Transverse colon (tissue), 4 donors: ENCODE measurements at regions not wholly inside any gene's neighbourhood (a gene's known extent, or its start where the extent isn't known, plus 50 kb on each side); places are given as distances from the start of the nearest gene placed in this dataset.

Experiments used
- DNase-seq: peaks from one replicate; pipeline ENCODE4 v3.0.0-alpha.2; 2019
- H3K27ac ChIP-seq, 4 donors: fragments of 200-600 bp; sonication (generic); 2 replicates each; pipeline ENCODE4 v1.5.1; 2016 to 2018; ENCODE audit warnings: inconsistent platforms in 4 of 4
- H3K27me3 ChIP-seq: fragments of 200-600 bp; sonication (generic); 2 replicates; pipeline ENCODE4 v1.5.1; 2017; ENCODE audit warnings: inconsistent platforms
- H3K36me3 ChIP-seq, 4 donors: fragments of 200-600 bp; sonication (generic); 2 replicates each; pipeline ENCODE4 v1.5.1; 2017 to 2019; ENCODE audit warnings: inconsistent platforms in 4 of 4
- H3K4me1 ChIP-seq, 4 donors: fragments of 200-600 bp; sonication (generic); 2 replicates each; pipeline ENCODE4 v1.5.1; 2017 to 2020; ENCODE audit warnings: inconsistent platforms in 4 of 4
- H3K4me3 ChIP-seq, 4 donors: fragments of 200-600 bp; sonication (generic); 1 replicate in 1 of 4; 2 replicates in 3 of 4; pipeline versions ENCODE4 v1.5.1 to v1.6.1; 2017 to 2019; ENCODE audit warnings: inconsistent platforms in 4 of 4
- H3K9me3 ChIP-seq, 2 donors: fragments of 200-600 bp; sonication (generic); 2 replicates each; pipeline ENCODE4 v1.5.1; 2017 to 2019; ENCODE audit warnings: inconsistent platforms in 2 of 2
- EP300 ChIP-seq: sonication (generic); formaldehyde crosslinking; IDR thresholded peaks from one replicate; pipeline ENCODE4 v1.6.1; 2017; ENCODE audit warnings: antibody characterized with exemption, low read depth
- POLR2A ChIP-seq: fragments of 450-650 bp; IDR thresholded peaks from one replicate; pipeline ENCODE4 v1.6.1; 2016; ENCODE audit warnings: antibody characterized with exemption, mild to moderate bottlenecking, moderate library complexity
- POLR2AphosphoS5 ChIP-seq, 3 donors: sonication (generic); formaldehyde crosslinking; IDR thresholded peaks; one replicate each; pipeline ENCODE4 v1.6.1; 2016; ENCODE audit warnings: antibody characterized with exemption in 3 of 3
- WGBS, 2 donors: methylation state at CpG; one replicate each; pipeline ENCODE4 v1.1.5; 2018; ENCODE audit warnings: low coverage in 1 of 2; 5-methylcytosine and 5-hydroxymethylcytosine counted together
- in situ Hi-C, 4 donors: fragments of 200-750 bp; cut with MboI; loops; one replicate each; pipeline versions ENCODE4 v1.15.0 to v1.15.1; 2017; ENCODE audit warnings: low sequenced_read_pairs in 3 of 4, low pct_ligation_motif_present in 1 of 4, low pct_unique_long_range_greater_than_20kb in 1 of 4
- intact Hi-C: fragments of 100-400 bp; cut with DNase I; formaldehyde crosslinking; loops from one replicate; pipeline ENCODE4 v1.15.1; 2023; ENCODE audit warnings: low total_unique reads
- TF ChIP-seq, protein P1 (sequence below), 5 experiments: fragments of 200-600 bp in 3 of 5; fragments of 450-650 bp in 2 of 5; sonication (generic) in 3 of 5; IDR thresholded peaks; 1 replicate in 2 of 5; 2 replicates in 3 of 5; pipeline ENCODE4 v1.5.1; 2016 to 2017; ENCODE audit warnings: antibody characterized with exemption in 5 of 5, inconsistent platforms in 3 of 5, mild to moderate bottlenecking in 2 of 5, moderate library complexity in 1 of 5

DNA sequence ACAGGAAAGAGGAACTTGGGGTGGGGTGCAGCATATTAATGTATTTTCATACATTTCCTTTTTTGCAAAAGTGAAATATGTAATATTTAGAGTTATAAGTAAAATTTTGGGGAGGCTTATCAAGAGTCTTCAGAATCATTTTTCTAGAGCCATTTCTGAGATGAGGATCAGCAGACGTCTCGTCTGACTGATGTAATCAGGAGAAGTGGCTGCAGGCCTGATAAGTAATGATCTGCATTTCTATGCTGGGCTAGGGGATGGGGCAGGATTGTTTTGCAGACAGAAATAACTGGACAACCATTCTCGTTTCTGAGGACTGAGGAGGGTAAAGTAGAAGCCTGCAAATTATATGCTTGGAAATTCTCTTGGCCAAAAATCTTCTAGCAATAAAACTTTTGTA is 89.2 kb upstream of the ARGLU1 start:
- 63% methylated on average over 3 of the region's 3 CpGs; no CpG with 5 or more reads in 1 of the 2 donors for WGBS, 2 donors

DNA sequence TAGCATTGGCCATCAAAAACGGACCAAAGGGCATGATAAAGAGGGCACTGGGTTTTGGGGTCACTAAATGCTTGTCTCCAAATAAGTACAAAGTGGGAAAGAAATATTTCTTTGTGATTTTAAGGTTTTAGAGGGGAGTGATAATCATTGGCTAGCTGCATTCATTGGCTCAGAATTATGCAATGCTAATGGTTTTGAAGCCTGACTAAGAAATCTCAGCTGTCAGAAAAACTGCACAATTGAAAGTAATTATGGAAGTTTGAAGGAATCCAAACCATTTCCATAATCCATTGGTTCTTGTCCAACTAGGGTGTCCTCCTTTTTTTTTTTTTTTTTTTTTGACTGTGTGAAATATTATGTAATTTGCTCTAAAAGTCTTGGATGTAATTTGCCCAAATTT is 88.2 kb upstream of the ARGLU1 start:
- Histone ChIP-seq H3K9me3 (no peaks in the 10 kb centered on the region), H3K27ac (no peak overlapping the region), H3K27me3 (no peaks in the 10 kb centered on the region), H3K4me1 (no peaks in the 10 kb centered on the region), H3K36me3 (no peaks in the 10 kb centered on the region), H3K4me3 (no peak overlapping the region)
- WGBS, 2 donors, result 64 to 70% methylated on average over 1 of the region's 1 CpG
- intact Hi-C loops, result no loop called here
- in situ Hi-C loops, result no loop called here
- DNase-seq, result no peak
- TF ChIP-seq EP300, result no peak
- TF ChIP-seq POLR2A, result no peak
- no peak for TF ChIP-seq POLR2AphosphoS5 (IDR thresholded peaks at IDR 0.05)
- TF ChIP-seq, protein P1, sequence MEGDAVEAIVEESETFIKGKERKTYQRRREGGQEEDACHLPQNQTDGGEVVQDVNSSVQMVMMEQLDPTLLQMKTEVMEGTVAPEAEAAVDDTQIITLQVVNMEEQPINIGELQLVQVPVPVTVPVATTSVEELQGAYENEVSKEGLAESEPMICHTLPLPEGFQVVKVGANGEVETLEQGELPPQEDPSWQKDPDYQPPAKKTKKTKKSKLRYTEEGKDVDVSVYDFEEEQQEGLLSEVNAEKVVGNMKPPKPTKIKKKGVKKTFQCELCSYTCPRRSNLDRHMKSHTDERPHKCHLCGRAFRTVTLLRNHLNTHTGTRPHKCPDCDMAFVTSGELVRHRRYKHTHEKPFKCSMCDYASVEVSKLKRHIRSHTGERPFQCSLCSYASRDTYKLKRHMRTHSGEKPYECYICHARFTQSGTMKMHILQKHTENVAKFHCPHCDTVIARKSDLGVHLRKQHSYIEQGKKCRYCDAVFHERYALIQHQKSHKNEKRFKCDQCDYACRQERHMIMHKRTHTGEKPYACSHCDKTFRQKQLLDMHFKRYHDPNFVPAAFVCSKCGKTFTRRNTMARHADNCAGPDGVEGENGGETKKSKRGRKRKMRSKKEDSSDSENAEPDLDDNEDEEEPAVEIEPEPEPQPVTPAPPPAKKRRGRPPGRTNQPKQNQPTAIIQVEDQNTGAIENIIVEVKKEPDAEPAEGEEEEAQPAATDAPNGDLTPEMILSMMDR (IDR thresholded peaks at IDR 0.05), result no peak

More for the DNA sequence above, 89.2 kb upstream of the ARGLU1 start:
- Histone ChIP-seq H3K27me3 (no peaks in the 10 kb centered on the region), H3K4me3 (no peak overlapping the region), H3K27ac (no peak overlapping the region), H3K4me1 (no peaks in the 10 kb centered on the region), H3K9me3 (no peaks in the 10 kb centered on the region), H3K36me3 (no peaks in the 10 kb centered on the region)
- no peak for DNase-seq
- intact Hi-C loops (no loop called here), in situ Hi-C loops (no loop called here)
- TF ChIP-seq POLR2AphosphoS5 (IDR thresholded peaks at IDR 0.05) (no peak), POLR2A (no peak), EP300 (no peak)
- TF ChIP-seq, protein P1 (IDR thresholded peaks at IDR 0.05), result no peak

DNA sequence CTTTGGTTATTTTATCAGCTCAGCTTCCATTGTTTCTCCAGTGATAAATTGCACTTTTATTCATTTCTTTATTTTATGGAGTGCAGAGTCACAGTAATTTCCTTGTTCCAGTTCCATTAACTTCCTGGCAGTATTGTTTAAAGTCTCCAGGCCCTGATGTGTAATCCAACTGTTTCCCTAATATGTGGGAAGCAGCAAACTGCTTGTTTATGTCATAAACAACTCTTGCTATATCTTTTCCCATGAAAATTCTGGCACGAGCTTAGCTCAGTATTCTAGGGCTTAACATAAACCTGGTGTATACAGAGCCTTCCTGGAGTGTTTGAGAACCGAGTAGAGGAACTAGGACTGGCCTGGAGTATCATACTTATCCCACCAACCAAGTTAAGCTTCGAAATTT is 83.5 kb upstream of the ARGLU1 start:
- Histone ChIP-seq H3K4me1 (peaks cover 0 to 6% (median 0%) of the 10 kb centered on the region in 4 donors), H3K27me3 (no peaks in the 10 kb centered on the region), H3K4me3 (no peak overlapping the region), H3K36me3 (no peaks in the 10 kb centered on the region), H3K27ac (no peak overlapping the region), H3K9me3 (no peaks in the 10 kb centered on the region)
- WGBS, 2 donors, result 48 to 55% methylated on average over 3 of the region's 3 CpGs
- in situ Hi-C loops, result no loop called here
- TF ChIP-seq POLR2AphosphoS5 (IDR thresholded peaks at IDR 0.05) (no peak), EP300 (no peak), POLR2A (no peak)
- TF ChIP-seq, protein P1 (IDR thresholded peaks at IDR 0.05), result no peak
- intact Hi-C loops, result no loop called here
- DNase-seq, result no peak

DNA sequence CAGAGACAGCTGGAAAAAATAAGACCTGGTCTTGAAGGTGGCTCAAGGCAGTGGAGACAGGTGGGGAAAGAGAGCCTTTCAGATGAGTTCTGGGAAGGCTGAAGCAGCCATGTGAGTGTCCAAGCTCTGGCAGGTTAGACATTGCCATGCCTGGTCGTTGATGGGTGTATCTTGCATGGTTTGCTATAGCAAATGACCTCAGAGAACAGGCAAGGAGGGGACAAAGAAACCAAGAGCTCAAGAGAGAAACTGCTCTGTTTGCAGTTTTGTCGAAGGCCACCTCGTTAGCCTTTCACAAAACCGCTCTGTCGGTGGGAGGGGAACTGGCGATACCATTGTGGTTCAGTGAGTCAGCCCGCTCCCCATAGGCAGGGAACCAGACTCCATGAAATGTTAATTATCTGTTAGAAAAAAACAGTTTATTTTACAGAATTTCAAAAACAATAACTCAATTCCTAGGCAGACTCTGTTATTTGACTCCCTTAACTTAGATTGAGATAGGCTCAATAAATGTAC is 82.8 kb upstream of the ARGLU1 start:
- in situ Hi-C loops, result no loop called here
- intact Hi-C loops, result no loop called here
- Histone ChIP-seq H3K27ac (no peak overlapping the region), H3K27me3 (no peaks in the 10 kb centered on the region), H3K9me3 (no peaks in the 10 kb centered on the region), H3K36me3 (no peaks in the 10 kb centered on the region), H3K4me3 (no peak overlapping the region), H3K4me1 (peaks cover 0 to 6% (median 0%) of the 10 kb centered on the region in 4 donors)
- WGBS, 2 donors, result 88 to 100% methylated on average over 5 to 7 of the region's 7 CpGs
- TF ChIP-seq EP300 (no peak), POLR2A (no peak), POLR2AphosphoS5 (IDR thresholded peaks at IDR 0.05) (no peak)
- TF ChIP-seq, protein P1 (IDR thresholded peaks at IDR 0.05), result no peak
- no peak for DNase-seq
